GM12864 (cell line): ENCODE measurements at regions not wholly inside any gene's neighbourhood (a gene's known extent, or its start where the extent isn't known, plus 50 kb on each side); places are given as distances from the start of the nearest gene placed in this dataset.

Experiments used
- DNase-seq: peaks from one replicate; pipeline ENCODE4 v3.0.0-alpha.2; 2011; ENCODE audit warnings: low read depth
- H3K4me3 ChIP-seq: 2 replicates; pipeline ENCODE4 v1.5.1; 2011; ENCODE audit warnings: mild to moderate bottlenecking, low read depth, low read length, control low read depth
- TF ChIP-seq, protein P1 (sequence below): IDR thresholded peaks from 2 replicates; pipeline ENCODE4 v1.5.1; 2011; ENCODE audit warnings: low read depth, mild to moderate bottlenecking, moderate library complexity, low read length, control low read depth, inconsistent platforms; ENCODE audit errors: missing control alignments

GRCh38 chr6:167680605-167681149 is 146.0 kb upstream of the AFDN start:
- TF ChIP-seq, protein P1, sequence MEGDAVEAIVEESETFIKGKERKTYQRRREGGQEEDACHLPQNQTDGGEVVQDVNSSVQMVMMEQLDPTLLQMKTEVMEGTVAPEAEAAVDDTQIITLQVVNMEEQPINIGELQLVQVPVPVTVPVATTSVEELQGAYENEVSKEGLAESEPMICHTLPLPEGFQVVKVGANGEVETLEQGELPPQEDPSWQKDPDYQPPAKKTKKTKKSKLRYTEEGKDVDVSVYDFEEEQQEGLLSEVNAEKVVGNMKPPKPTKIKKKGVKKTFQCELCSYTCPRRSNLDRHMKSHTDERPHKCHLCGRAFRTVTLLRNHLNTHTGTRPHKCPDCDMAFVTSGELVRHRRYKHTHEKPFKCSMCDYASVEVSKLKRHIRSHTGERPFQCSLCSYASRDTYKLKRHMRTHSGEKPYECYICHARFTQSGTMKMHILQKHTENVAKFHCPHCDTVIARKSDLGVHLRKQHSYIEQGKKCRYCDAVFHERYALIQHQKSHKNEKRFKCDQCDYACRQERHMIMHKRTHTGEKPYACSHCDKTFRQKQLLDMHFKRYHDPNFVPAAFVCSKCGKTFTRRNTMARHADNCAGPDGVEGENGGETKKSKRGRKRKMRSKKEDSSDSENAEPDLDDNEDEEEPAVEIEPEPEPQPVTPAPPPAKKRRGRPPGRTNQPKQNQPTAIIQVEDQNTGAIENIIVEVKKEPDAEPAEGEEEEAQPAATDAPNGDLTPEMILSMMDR: no peak

GRCh38 chr6:167682125-167682524 is 144.6 kb upstream of the AFDN start:
- no peak overlapping the region for H3K4me3 ChIP-seq
- TF ChIP-seq, protein P1: no peak
- DNase-seq: no peak

More at GRCh38 chr6:167680605-167681149, 146.0 kb upstream of the AFDN start:
- H3K4me3 ChIP-seq: no peak overlapping the region
- DNase-seq: no peak

- TF ChIP-seq, protein P1: no peak
- no peak for DNase-seq
- H3K4me3 ChIP-seq: no peak overlapping the region
Observed at GRCh38 chr6:167682546-167683027, 144.1 kb upstream of the AFDN start.

DNA sequence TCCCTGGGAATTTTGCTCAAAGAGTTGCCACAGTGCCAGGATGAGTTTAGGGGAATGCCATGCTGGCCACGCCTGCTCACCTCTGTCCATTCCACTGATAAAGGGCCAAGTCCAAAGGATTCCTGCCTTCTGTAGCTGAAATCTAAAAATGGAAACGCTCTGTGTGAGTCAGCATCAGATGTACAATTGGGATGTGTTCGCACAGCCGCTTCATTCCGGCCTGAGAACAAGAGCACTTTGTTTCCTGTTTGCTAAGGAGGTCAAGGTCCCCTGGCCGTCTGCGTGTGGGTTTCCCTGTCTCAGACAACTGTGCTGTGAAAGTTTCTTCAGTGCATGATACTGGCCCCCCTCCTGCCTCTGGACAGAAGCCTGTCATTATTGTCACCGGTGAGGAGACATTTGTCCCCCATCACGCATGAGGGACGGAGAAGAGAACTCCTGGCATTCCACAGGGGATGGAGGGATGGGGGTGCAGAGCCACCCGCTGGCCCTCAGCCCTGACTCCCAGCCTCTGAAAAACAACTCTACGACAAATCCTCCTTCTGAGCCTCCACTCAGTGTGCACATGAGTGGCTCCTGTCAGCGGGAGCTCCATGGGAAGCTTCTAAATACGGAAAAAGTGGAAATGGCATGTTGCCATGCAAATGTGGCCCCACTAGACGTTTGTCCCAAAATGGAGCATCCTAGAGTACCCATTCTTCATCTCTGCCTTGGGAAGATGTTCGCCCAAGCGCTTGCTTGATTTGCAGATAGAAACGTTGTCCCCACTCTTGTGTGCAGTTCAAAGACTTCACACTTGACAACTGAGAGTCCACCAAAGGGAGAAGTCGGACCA is 143.5 kb upstream of the AFDN start:
- DNase-seq: no peak
- TF ChIP-seq, protein P1: no peak
- H3K4me3 ChIP-seq: no peak overlapping the region

GRCh38 chr6:167684276-167685104 is 142.2 kb upstream of the AFDN start:
- no peak for DNase-seq
- TF ChIP-seq, protein P1: no peak
- H3K4me3 ChIP-seq: no peak overlapping the region

GRCh38 chr6:167685654-167686053 is 141.1 kb upstream of the AFDN start:
- no peak overlapping the region for H3K4me3 ChIP-seq
- TF ChIP-seq, protein P1: no peak
- DNase-seq: no peak
